ENCODE measurements at regions not wholly inside any gene's neighbourhood (a gene's known extent, or its start where the extent isn't known, plus 50 kb on each side); places are given as distances from the start of the nearest gene placed in this dataset.

- intact Hi-C loops (cut with DNase I; ENCODE audit: low total_unique reads) = no loop called here
- Histone ChIP-seq H3K4me1 (no peaks in the 10 kb centered on the region), H3K9me3 (no peaks in the 10 kb centered on the region), H3K4me3 (no peak overlapping the region), H3K36me3 (no peaks in the 10 kb centered on the region), H3K27me3 (no peaks in the 10 kb centered on the region), H3K27ac (no peak overlapping the region)
- no peak for DNase-seq (ENCODE audit: low spot score in 2 of 2)
- TF ChIP-seq POLR2A (IDR thresholded peaks at IDR 0.05) = no peak
- TF ChIP-seq CTCF (IDR thresholded peaks at IDR 0.05) = no peak
- TF ChIP-seq POLR2AphosphoS5 (IDR thresholded peaks at IDR 0.05) = no peak
Observed at GRCh38 chr7:37526623-37527022, 78.0 kb upstream of the ELMO1 start.

GRCh38 chr7:37527109-37527508 is 78.4 kb upstream of the ELMO1 start:
- no peaks in the 10 kb centered on the region for H3K36me3 ChIP-seq
- no peak overlapping the region for H3K27ac ChIP-seq
- DNase-seq (ENCODE audit: low spot score in 2 of 2) = no peak
- no peaks in the 10 kb centered on the region for H3K4me1 ChIP-seq
- H3K27me3 ChIP-seq = no peaks in the 10 kb centered on the region
- H3K9me3 ChIP-seq = no peaks in the 10 kb centered on the region
- intact Hi-C loops (cut with DNase I; ENCODE audit: low total_unique reads) = no loop called here
- H3K4me3 ChIP-seq = no peak overlapping the region
- TF ChIP-seq POLR2A (IDR thresholded peaks at IDR 0.05) = no peak
- no peak for TF ChIP-seq POLR2AphosphoS5 (IDR thresholded peaks at IDR 0.05)
- no peak for TF ChIP-seq CTCF (IDR thresholded peaks at IDR 0.05)

- Histone ChIP-seq H3K9me3 (no peaks in the 10 kb centered on the region), H3K27ac (no peak overlapping the region), H3K4me3 (no peak overlapping the region), H3K4me1 (no peaks in the 10 kb centered on the region), H3K27me3 (no peaks in the 10 kb centered on the region), H3K36me3 (no peaks in the 10 kb centered on the region)
- intact Hi-C loops (cut with DNase I; ENCODE audit: low total_unique reads) = loop anchor here (2.0 kb wide), 1 partner anchor 34 kb away; no protein-coding TSS in a partner anchor
- no peak for DNase-seq (ENCODE audit: low spot score in 2 of 2)
- no peak for TF ChIP-seq CTCF (IDR thresholded peaks at IDR 0.05)
- TF ChIP-seq POLR2AphosphoS5 (IDR thresholded peaks at IDR 0.05) = no peak
- no peak for TF ChIP-seq POLR2A (IDR thresholded peaks at IDR 0.05)
Observed at GRCh38 chr7:37531225-37531624, 82.6 kb upstream of the ELMO1 start.

- no peaks in the 10 kb centered on the region for H3K27me3 ChIP-seq
- H3K4me3 ChIP-seq = no peak overlapping the region
- no peaks in the 10 kb centered on the region for H3K4me1 ChIP-seq
- DNase-seq (ENCODE audit: low spot score in 2 of 2) = no peak
- no peaks in the 10 kb centered on the region for H3K36me3 ChIP-seq
- H3K9me3 ChIP-seq = no peaks in the 10 kb centered on the region
- no peak overlapping the region for H3K27ac ChIP-seq
- TF ChIP-seq POLR2AphosphoS5 (IDR thresholded peaks at IDR 0.05) (no peak), POLR2A (IDR thresholded peaks at IDR 0.05) (no peak), CTCF (IDR thresholded peaks at IDR 0.05) (no peak)
- intact Hi-C loops (cut with DNase I; ENCODE audit: low total_unique reads) = no loop called here
Observed at GRCh38 chr7:37532636-37533035, 84.0 kb upstream of the ELMO1 start.

GRCh38 chr7:37534893-37535610 is 86.4 kb upstream of the ELMO1 start:
- H3K36me3 ChIP-seq = no peaks in the 10 kb centered on the region
- H3K9me3 ChIP-seq = no peaks in the 10 kb centered on the region
- H3K27ac ChIP-seq = no peak overlapping the region
- H3K4me1 ChIP-seq = no peaks in the 10 kb centered on the region
- intact Hi-C loops (cut with DNase I; ENCODE audit: low total_unique reads) = no loop called here
- TF ChIP-seq POLR2AphosphoS5 (IDR thresholded peaks at IDR 0.05) = no peak
- TF ChIP-seq CTCF (IDR thresholded peaks at IDR 0.05) = no peak
- no peak for TF ChIP-seq POLR2A (IDR thresholded peaks at IDR 0.05)
- no peaks in the 10 kb centered on the region for H3K27me3 ChIP-seq
- no peak overlapping the region for H3K4me3 ChIP-seq
- DNase-seq (ENCODE audit: low spot score in 2 of 2) = no peak

Measured in breast epithelium (tissue), 4 donors.